Stimulated activated CD4-positive, alpha-beta T cell treated with anti-CD3 and anti-CD28 coated beads, Interleukin-12 subunit alpha, Interleukin-12 subunit beta, amount 100 ng/mL, for 4 hours (primary cell): ENCODE measurements at regions not wholly inside any gene's neighbourhood (a gene's known extent, or its start where the extent isn't known, plus 50 kb on each side); places are given as distances from the start of the nearest gene placed in this dataset.

Experiments used
- DNase-seq: peaks from one replicate; pipeline ENCODE4 v3.0.0-alpha.2; 2020

- DNase-seq, result no peak
Observed at GRCh38 chr16:9533042-9533441, 441.6 kb downstream of the HAPSTR1 start.

DNA sequence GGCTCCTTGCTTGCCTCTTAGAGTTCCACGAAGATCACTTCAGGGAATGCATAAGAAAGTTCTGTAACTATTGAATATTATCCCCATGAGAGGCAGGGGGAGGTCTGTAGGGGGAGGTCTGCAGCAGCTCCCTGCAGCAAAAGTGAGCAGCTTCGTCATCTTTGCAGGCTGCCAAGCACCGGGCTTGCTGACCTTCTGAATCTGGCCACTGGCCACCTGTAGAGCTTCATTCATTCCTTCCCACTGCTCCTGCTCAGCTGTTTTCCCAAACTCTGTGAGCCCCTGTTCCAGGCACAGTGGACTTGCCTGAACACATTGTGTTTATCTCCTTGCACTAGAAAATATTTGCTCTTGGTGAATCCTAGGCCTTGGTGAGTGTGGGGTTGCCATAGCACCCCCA is 443.3 kb downstream of the HAPSTR1 start:
- no peak for DNase-seq

- no peak for DNase-seq
Observed at GRCh38 chr16:9536905-9537304, 445.5 kb downstream of the HAPSTR1 start.

- no peak for DNase-seq
Observed at GRCh38 chr16:9539346-9539745, 447.9 kb downstream of the HAPSTR1 start.

DNA sequence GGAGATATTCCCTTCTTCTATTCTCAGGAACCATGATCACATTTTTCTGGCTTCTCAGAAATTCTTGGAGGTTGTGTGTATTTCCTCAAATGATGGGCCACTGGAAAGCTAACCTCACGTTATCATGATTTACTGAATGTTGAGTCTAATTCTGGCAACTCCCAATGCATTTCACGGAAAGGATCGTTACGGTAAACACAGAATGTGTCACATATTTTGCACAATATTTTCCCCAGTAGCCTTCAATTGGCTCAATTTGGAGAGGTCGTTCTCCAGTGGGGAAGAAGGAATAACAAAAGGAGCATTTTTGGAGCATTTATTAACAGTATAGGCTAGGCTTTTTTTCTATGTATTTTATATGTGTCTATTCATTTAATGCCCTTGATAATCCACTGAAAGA is 450.3 kb downstream of the HAPSTR1 start:
- no peak for DNase-seq

DNA sequence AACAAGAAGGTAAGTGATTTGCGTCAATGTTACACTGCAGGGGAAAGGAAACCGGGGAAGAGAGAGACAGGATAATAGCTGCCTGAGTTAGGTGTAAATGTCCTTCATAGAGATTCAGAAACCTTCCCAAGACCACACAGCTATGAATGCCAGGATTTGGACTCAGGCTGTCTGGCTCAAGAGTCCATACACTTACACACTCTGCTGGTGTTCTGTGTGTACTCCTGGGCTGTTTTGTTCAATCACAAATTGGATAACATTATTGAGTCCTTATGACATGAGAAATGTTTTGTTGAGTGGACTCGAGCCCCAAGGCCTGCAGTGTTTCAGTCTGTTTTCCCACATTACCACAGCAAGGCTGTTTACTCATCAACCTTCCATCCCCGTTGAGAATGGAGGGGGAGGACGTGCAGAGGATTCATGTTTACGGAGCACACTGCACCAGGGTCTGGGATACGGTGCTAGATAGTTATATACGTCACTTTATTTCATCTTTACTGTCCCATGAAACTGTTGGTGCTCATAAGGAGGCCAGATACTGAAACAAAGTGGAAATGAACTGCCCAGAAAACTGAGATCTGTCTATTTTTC is 450.8 kb downstream of the HAPSTR1 start:
- no peak for DNase-seq

DNA sequence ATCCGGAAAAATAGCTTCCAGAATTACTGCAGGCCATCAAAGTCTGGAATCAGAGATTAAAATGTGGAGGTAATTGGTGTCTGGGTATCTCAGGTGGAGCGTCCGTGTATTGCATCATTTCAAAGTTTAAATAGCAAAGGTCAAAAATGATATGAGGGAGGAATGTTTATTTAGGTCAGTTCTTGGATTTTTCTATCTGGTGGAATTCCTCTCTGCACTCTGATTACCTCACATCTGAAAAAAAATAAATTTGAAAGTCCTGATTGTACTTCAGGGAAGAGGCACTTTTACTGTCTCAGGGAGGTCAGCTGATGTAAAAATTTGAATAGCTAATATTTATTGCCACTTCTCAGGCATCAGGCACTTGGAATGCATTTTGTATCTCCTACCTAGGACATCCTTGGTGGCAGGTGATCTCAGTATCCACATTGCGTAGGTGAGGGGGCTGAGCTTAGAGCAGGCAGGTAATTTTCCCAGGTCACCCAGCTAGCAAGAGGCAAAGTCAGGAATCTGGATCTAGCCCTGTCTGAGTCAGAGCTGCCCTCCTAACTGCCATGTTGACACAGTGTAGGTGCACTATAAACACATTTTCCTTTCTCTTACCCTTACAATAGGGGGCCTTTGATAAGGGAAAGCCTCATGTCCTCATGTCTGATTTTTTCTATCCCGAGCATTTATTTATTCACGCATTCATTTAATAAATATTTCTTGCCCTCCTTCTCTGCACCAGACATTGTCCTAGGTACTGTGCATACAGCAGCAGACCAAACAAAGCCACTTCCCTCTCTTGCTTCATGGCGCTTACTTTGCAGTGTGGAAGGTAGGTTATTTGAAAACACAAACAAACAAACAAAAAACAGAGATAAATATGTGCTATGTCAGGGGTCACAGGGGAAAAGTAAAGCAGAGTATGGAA is 454.3 kb downstream of the HAPSTR1 start:
- no peak for DNase-seq

DNA sequence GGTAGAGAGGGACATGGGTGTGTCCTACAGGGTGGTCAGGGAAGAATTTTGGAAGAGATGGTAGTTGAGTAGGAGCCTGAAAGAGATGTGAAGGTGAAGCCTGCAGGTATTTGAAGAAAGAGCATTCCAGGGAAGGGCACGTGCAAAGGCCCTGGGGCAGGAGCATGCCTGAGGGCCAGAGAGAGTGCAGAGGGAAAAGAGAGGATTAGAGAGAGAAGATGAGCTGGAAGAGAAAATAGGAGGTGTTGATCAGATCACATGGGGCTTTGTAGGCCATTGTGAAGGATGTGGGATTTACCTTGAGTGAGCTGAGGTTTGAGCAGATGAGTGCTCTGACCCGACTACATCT is 455.0 kb downstream of the HAPSTR1 start:
- DNase-seq, result no peak

- no peak for DNase-seq
Observed at GRCh38 chr16:9549487-9549886, 458.0 kb downstream of the HAPSTR1 start.

- DNase-seq, result no peak
Observed at GRCh38 chr16:9555051-9555450, 463.6 kb downstream of the HAPSTR1 start.

GRCh38 chr16:9556949-9557665 is 465.7 kb downstream of the HAPSTR1 start:
- no peak for DNase-seq

- no peak for DNase-seq
Observed at GRCh38 chr16:9557713-9558112, 466.3 kb downstream of the HAPSTR1 start.

DNA sequence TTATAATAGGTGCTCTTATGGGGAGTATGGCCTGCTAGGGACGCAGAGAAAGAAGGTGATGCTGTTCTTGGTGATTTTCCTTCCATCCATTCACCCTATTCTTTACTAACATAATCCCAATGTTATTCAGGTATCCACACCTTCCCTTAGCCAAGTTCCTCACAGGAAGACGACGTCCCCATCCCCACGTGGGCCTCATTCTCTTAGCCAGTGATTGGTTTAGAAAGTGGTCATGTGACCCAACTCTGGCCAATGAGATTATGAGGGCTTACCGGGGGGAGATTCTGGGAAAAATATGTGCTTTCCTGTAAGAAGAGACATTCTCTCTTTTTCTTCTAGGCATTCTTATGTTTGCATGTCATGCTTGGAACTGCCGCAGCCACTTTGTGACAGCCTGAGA is 474.7 kb downstream of the HAPSTR1 start:
- DNase-seq, result no peak

GRCh38 chr16:9567666-9568065 is 476.2 kb downstream of the HAPSTR1 start:
- no peak for DNase-seq

DNA sequence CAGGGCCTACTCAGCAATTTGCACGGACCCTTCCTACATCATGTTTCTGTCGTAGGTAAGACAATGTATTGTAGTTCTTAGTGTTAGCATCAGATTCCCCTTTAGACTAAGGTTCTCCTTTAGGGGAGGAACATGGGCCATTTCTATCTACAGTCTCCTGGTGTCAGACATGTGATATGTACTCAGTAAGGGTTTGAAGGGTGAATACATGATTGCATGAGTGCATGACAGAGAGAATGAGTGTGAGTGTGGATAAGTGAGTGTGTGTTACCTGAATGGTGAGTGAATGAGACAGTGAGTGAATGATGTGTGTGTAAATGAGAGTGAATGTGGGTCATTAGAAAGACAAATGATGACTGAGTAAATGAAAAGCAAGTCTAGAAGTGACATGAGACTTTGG is 476.8 kb downstream of the HAPSTR1 start:
- DNase-seq, result no peak

GRCh38 chr16:9570521-9570920 is 479.1 kb downstream of the HAPSTR1 start:
- DNase-seq, result no peak

DNA sequence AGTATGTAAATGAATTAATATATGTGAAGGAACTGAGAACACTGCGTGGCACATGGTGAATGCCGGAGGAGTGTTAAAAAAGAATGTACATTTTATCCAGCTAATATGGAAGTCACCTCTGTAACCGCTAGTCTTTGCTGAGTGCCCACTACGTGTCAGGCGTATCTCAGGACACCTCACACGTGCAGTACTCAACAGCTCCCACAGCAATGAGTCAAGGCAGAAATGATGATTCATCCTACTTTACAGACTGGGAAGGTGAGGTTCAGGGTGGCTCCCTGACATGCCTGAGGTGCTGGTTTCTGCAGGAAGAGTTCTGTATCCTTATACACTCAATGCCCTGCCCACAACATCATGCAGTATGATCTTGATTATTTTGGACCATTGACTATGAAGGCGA is 487.0 kb downstream of the HAPSTR1 start:
- no peak for DNase-seq

DNA sequence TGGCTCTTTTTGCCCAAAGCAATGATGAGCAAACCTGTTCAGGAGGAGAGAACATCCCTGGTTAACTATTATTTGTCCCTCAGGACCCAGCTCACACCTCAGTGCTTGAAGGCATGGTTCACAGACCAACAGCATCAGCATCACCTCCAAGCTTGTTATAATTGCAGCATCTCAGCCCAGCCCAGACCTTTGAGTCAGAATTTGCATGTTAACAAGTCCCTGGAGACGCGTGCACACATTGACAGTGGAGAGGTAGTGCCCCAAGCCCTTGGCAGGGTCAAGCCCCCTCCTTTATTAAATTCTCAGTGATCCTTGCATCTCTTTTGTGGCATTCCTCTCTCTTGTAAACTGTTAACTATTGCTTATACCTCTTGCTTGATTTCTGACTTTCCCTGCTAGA is 488.6 kb downstream of the HAPSTR1 start:
- DNase-seq, result no peak

DNA sequence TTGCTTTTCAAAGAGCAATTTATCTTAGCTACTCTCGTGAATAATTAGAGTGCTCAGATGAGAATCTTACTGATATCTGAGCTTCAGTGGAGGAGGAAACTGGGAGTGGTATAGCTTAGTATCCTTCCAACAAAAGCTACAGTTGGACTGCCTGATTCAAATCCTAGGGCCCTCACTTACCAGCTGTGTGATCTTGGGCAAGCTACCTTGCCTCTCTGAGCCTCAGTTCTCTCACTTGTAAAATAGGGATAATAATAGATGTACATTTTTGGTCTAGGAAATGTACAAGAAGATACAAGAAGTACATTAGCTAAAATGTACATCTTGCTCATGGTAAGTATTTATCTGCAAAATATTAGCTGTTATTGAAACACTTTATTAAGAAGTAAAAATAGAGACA is 502.0 kb downstream of the HAPSTR1 start:
- no peak for DNase-seq

- DNase-seq, result no peak
Observed at GRCh38 chr16:9594047-9594446, 502.6 kb downstream of the HAPSTR1 start.

- no peak for DNase-seq
Observed at GRCh38 chr16:9594946-9595345, 503.5 kb downstream of the HAPSTR1 start.

GRCh38 chr16:9595393-9595792 is 503.9 kb downstream of the HAPSTR1 start:
- no peak for DNase-seq

DNA sequence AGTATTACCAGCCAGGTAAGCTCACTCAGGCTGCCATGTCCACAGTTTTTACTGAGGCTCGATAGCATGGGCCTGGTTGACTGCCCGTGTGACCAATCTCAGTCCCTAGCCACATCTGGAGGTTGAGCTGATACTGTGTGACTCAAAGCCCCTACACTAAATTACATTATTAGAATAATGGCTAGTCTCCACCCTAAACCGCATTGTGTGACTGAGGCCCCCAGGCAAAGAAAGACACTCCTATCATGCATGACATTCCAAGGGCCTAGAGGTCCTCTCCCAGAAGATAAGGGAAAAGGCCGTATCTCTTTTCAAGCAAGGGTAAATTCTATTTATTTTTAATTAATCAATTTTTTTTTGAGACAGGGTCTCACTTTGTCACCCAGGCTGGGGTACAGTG is 505.3 kb downstream of the HAPSTR1 start:
- DNase-seq, result no peak
